SU-DHL-6 (cell line): ENCODE measurements at regions not wholly inside any gene's neighbourhood (a gene's known extent, or its start where the extent isn't known, plus 50 kb on each side); places are given as distances from the start of the nearest gene placed in this dataset.
"Not testable (repeated sequence)": the region's sequence is repeated elsewhere in the genome, so short reads cannot be mapped to it uniquely, and the experiment has no call there.

Experiments used
- H2AFZ ChIP-seq: fragments of 200-600 bp; sonication (generic); 2 replicates; pipeline ENCODE4 v1.6.1; 2014; ENCODE audit warnings: low read depth, mild to moderate bottlenecking, moderate library complexity, mixed read lengths, antibody characterized with exemption, low read length; ENCODE audit not compliant: severe bottlenecking
- H3F3A ChIP-seq: fragments of 200-600 bp; shearing (Covaris generic); 2 replicates; pipeline ENCODE4 v1.6.0; 2016; ENCODE audit warnings: antibody characterized with exemption, mild to moderate bottlenecking; ENCODE audit not compliant: insufficient read depth
- H3K27ac ChIP-seq: fragments of 200-600 bp; sonication (generic); 2 replicates; pipeline ENCODE4 v1.5.1; 2016; ENCODE audit warnings: low read depth, mild to moderate bottlenecking, low read length, moderate library complexity, mixed read lengths
- H3K27me3 ChIP-seq: fragments of 200-600 bp; sonication (generic), shearing (Covaris generic); 2 replicates; pipeline ENCODE4 v1.6.0; 2014; ENCODE audit warnings: mild to moderate bottlenecking, low read length
- H3K36me3 ChIP-seq: fragments of 200-600 bp; sonication (generic); 2 replicates; pipeline ENCODE4 v1.6.1; 2014; ENCODE audit warnings: mild to moderate bottlenecking, low read length, mixed read lengths
- H3K4me2 ChIP-seq: fragments of 300-600, 200-600 bp; shearing (Covaris generic), sonication (generic); 2 replicates; pipeline ENCODE4 v1.6.0; 2014; ENCODE audit warnings: low read length, low read depth, mild to moderate bottlenecking; ENCODE audit not compliant: poor library complexity, severe bottlenecking
- H3K4me3 ChIP-seq: fragments of 200-600 bp; sonication (generic); 2 replicates; pipeline ENCODE4 v1.5.1; 2014; ENCODE audit warnings: antibody characterized with exemption, low read length, mild to moderate bottlenecking, mixed read lengths; ENCODE audit not compliant: insufficient read depth, poor library complexity, severe bottlenecking
- H3K79me2 ChIP-seq: fragments of 200-600 bp; sonication (generic); 2 replicates; pipeline ENCODE4 v1.6.1; 2014; ENCODE audit warnings: mild to moderate bottlenecking, low read length, moderate library complexity; ENCODE audit not compliant: insufficient read depth
- H3K9ac ChIP-seq: fragments of 200-600 bp; sonication (generic); 2 replicates; pipeline ENCODE4 v1.7.0; 2014; ENCODE audit warnings: mild to moderate bottlenecking, low read length
- H3K9me2 ChIP-seq: fragments of 200-600 bp; sonication (generic); replicated peaks from 2 replicates; pipeline ENCODE4 v1.6.1; 2014; ENCODE audit warnings: low read length; ENCODE audit not compliant: insufficient read depth
- H3K9me3 ChIP-seq: fragments of 200-600 bp; sonication (generic); 2 replicates; pipeline ENCODE4 v1.6.1; 2014; ENCODE audit warnings: low read length, mixed read lengths; ENCODE audit not compliant: insufficient read depth
- H4K20me1 ChIP-seq: fragments of 200-600 bp; sonication (generic); 2 replicates; pipeline ENCODE4 v1.6.1; 2014; ENCODE audit warnings: low read depth, mild to moderate bottlenecking, antibody characterized with exemption, low read length, moderate library complexity, mixed read lengths
- EZH2phosphoT487 ChIP-seq: fragments of 200-600 bp; sonication (generic), shearing (Covaris generic); conservative IDR thresholded peaks from 2 replicates; pipeline ENCODE4 v1.6.1; 2018; ENCODE audit warnings: mild to moderate bottlenecking, antibody characterized with exemption, low read length, moderate library complexity, mixed read lengths
- TF ChIP-seq, protein P1 (sequence below): fragments of 200-600 bp; sonication (generic); IDR thresholded peaks from one replicate; pipeline ENCODE4 v1.5.1; 2017; ENCODE audit warnings: antibody characterized with exemption, mild to moderate bottlenecking, low read length, moderate library complexity; ENCODE audit not compliant: insufficient read depth, poor library complexity, severe bottlenecking

DNA sequence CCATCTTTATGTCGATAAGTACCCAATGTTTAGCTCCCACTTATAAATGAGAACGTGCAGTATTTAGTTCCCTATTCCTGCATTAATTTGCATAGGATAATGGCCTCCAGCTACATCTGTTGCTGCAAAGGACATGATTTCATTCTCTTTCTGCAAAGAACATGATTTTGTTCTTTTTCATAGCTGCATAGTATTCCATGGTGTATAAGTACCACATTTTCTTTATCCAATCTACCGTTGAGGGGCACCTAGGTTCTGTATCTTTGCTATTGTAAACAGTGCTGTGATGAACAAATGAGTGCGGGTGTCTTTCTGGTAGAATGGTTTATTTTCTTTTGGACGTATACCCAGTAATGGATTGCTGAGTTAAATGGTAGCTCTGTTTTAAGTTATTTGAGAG lies 63.0 kb downstream of the HLX start:
- Histone ChIP-seq H2AFZ (no peak overlapping the region), H3K4me2 (no peak overlapping the region), H4K20me1 (no peaks in the 10 kb centered on the region), H3K4me3 (no peak overlapping the region), H3K79me2 (no peaks in the 10 kb centered on the region), H3K9me3 (no peaks in the 10 kb centered on the region), H3K36me3 (no peaks in the 10 kb centered on the region), H3K9me2 (no peaks in the 10 kb centered on the region), H3K27me3 (no peaks in the 10 kb centered on the region), H3K27ac (no peak overlapping the region), H3F3A (no peaks in the 10 kb centered on the region), H3K9ac (no peak overlapping the region)
- TF ChIP-seq, protein P1, sequence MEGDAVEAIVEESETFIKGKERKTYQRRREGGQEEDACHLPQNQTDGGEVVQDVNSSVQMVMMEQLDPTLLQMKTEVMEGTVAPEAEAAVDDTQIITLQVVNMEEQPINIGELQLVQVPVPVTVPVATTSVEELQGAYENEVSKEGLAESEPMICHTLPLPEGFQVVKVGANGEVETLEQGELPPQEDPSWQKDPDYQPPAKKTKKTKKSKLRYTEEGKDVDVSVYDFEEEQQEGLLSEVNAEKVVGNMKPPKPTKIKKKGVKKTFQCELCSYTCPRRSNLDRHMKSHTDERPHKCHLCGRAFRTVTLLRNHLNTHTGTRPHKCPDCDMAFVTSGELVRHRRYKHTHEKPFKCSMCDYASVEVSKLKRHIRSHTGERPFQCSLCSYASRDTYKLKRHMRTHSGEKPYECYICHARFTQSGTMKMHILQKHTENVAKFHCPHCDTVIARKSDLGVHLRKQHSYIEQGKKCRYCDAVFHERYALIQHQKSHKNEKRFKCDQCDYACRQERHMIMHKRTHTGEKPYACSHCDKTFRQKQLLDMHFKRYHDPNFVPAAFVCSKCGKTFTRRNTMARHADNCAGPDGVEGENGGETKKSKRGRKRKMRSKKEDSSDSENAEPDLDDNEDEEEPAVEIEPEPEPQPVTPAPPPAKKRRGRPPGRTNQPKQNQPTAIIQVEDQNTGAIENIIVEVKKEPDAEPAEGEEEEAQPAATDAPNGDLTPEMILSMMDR, result no peak
- TF ChIP-seq EZH2phosphoT487, result no peak

DNA sequence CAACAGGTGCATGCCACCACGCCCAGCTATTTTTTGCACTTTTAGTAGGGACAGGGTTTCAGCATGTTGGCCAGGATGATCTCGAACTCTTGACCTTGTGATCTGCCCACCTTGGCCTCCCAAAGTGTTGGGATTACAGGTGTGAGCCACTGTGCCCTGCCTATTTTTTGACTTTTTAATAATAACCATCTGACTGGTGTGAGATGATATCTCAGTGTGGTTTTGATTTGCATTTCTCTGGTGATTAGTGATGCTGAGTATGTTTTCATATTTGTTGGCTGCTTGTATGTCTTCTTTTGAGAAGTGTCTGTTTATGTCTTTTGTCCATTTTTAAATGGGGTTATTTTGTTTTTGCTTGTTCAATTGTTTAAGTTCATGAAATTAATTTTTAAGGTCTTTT lies 63.7 kb downstream of the HLX start:
- H3K27ac ChIP-seq, H2AFZ ChIP-seq, H4K20me1 ChIP-seq, H3K79me2 ChIP-seq, H3K9me3 ChIP-seq, H3K4me2 ChIP-seq, H3K27me3 ChIP-seq, H3K36me3 ChIP-seq, H3K9me2 ChIP-seq, H3K9ac ChIP-seq, H3K4me3 ChIP-seq, H3F3A ChIP-seq: not testable (repeated sequence)

- H3F3A ChIP-seq, result no peaks in the 10 kb centered on the region
- H3K4me2 ChIP-seq, result no peak overlapping the region
- no peak overlapping the region for H3K9ac ChIP-seq
- H3K27me3 ChIP-seq, result no peaks in the 10 kb centered on the region
- H3K36me3 ChIP-seq, result no peaks in the 10 kb centered on the region
- H3K9me3 ChIP-seq, result no peaks in the 10 kb centered on the region
- no peak overlapping the region for H2AFZ ChIP-seq
- H3K27ac ChIP-seq, result no peak overlapping the region
- H3K79me2 ChIP-seq, result no peaks in the 10 kb centered on the region
- H3K4me3 ChIP-seq, result no peak overlapping the region
- no peaks in the 10 kb centered on the region for H4K20me1 ChIP-seq
- H3K9me2 ChIP-seq, result no peaks in the 10 kb centered on the region
- TF ChIP-seq EZH2phosphoT487, result no peak
- TF ChIP-seq, protein P1, result no peak
Measured at GRCh38 chr1:220943319-220943996, 64.2 kb downstream of the HLX start.

DNA sequence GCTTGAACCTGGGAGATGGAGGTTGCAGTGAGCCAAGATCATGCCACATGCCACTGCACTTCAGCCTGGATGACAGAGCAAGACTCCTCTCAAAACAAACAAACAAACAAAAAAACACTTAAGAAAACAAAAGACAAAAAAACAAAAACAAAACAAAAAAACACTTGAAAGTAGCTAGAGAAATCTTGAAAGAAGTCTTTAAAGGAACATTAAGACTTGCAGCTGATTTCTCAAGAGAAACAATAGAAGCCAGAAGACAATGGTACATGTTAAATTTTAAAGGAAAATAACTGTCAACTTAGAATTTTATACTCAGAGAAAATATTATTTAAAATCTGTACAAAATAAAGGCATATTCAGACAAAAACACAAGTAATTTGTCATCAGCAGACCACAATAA lies 71.3 kb downstream of the HLX start:
- H3K27me3 ChIP-seq, result no peaks in the 10 kb centered on the region
- H2AFZ ChIP-seq, result no peak overlapping the region
- no peaks in the 10 kb centered on the region for H3K79me2 ChIP-seq
- no peak overlapping the region for H3K4me2 ChIP-seq
- H3K4me3 ChIP-seq, result no peak overlapping the region
- no peaks in the 10 kb centered on the region for H3K9me3 ChIP-seq
- H3K27ac ChIP-seq, result no peak overlapping the region
- H3F3A ChIP-seq, result no peaks in the 10 kb centered on the region
- H3K9ac ChIP-seq, result no peak overlapping the region
- TF ChIP-seq, protein P1, result no peak
- no peak for TF ChIP-seq EZH2phosphoT487
- no peaks in the 10 kb centered on the region for H3K36me3 ChIP-seq
- H3K9me2 ChIP-seq, result no peaks in the 10 kb centered on the region
- H4K20me1 ChIP-seq, result no peaks in the 10 kb centered on the region
